OCI-LY7 (cell line): ENCODE measurements at regions not wholly inside any gene's neighbourhood (a gene's known extent, or its start where the extent isn't known, plus 50 kb on each side); places are given as distances from the start of the nearest gene placed in this dataset.

Experiments
- CTCF ChIP-seq: fragments of 200-600 bp; sonication (generic); conservative IDR thresholded peaks from 2 replicates; pipeline ENCODE4 v1.5.1; 2014; ENCODE audit warnings: mild to moderate bottlenecking, antibody characterized with exemption, low read length, moderate library complexity, mixed read lengths
- EZH2phosphoT487 ChIP-seq: fragments of 200-600 bp; sonication (generic); IDR thresholded peaks from 2 replicates; pipeline ENCODE4 v1.6.1; 2018; ENCODE audit warnings: low read depth, borderline replicate concordance, mild to moderate bottlenecking, mixed run types, antibody characterized with exemption, low read length, moderate library complexity, mixed read lengths

- TF ChIP-seq CTCF (no peak), EZH2phosphoT487 (no peak)
These were observed 372.0 kb downstream of the SHANK2 start for GRCh38 chr11:70880416-70880815.
